Muscle layer of duodenum (tissue), 2 donors: ENCODE measurements at regions not wholly inside any gene's neighbourhood (a gene's known extent, or its start where the extent isn't known, plus 50 kb on each side); places are given as distances from the start of the nearest gene placed in this dataset.

ENCODE experiments used
- H3K27ac ChIP-seq: one replicate; pipeline ENCODE4 v1.7.0; 2013; ENCODE audit warnings: mild to moderate bottlenecking, low read length
- H3K27me3 ChIP-seq: one replicate; pipeline ENCODE4 v1.7.0; 2013; ENCODE audit warnings: low read depth, mild to moderate bottlenecking, control low read depth, low read length
- H3K36me3 ChIP-seq, 2 donors: one replicate each; pipeline ENCODE4 v1.7.0; 2013; ENCODE audit warnings: low read length in 2 of 2, control low read depth in 1 of 2, mild to moderate bottlenecking in 1 of 2; ENCODE audit not compliant: insufficient read depth in 2 of 2, control insufficient read depth in 1 of 2
- H3K4me1 ChIP-seq, 2 donors: one replicate each; pipeline ENCODE4 v1.7.0; 2013; ENCODE audit warnings: low read length in 2 of 2, mild to moderate bottlenecking in 2 of 2, control low read depth in 1 of 2, moderate library complexity in 1 of 2; ENCODE audit not compliant: insufficient read depth in 2 of 2, control insufficient read depth in 1 of 2
- H3K4me3 ChIP-seq, 2 donors: one replicate each; pipeline ENCODE4 v1.7.0; 2013; ENCODE audit warnings: low read length in 2 of 2, low read depth in 1 of 2, mild to moderate bottlenecking in 1 of 2
- H3K9me3 ChIP-seq, 2 donors: one replicate each; pipeline ENCODE4 v1.7.0; 2013; ENCODE audit warnings: low read length in 2 of 2, control low read depth in 1 of 2, mild to moderate bottlenecking in 1 of 2; ENCODE audit not compliant: control insufficient read depth in 1 of 2
- donor health status: healthy.

GRCh38 chr16:86002178-86002900, 103.4 kb downstream of the IRF8 start:
- no peak overlapping the region for H3K27ac ChIP-seq
- H3K9me3 ChIP-seq = no peaks in the 10 kb centered on the region
- H3K4me3 ChIP-seq = no peak overlapping the region
- H3K27me3 ChIP-seq = no peaks in the 10 kb centered on the region
- no peaks in the 10 kb centered on the region for H3K36me3 ChIP-seq
- H3K4me1 ChIP-seq = no peaks in the 10 kb centered on the region

- Histone ChIP-seq H3K4me1 (no peaks in the 10 kb centered on the region), H3K4me3 (no peak overlapping the region), H3K36me3 (no peaks in the 10 kb centered on the region), H3K27ac (no peak overlapping the region), H3K27me3 (no peaks in the 10 kb centered on the region), H3K9me3 (no peaks in the 10 kb centered on the region)
These were observed 108.6 kb downstream of the IRF8 start for GRCh38 chr16:86007524-86007923.

- H3K9me3 ChIP-seq = no peaks in the 10 kb centered on the region
- H3K4me1 ChIP-seq = no peaks in the 10 kb centered on the region
- H3K4me3 ChIP-seq = no peak overlapping the region
- H3K27ac ChIP-seq = no peak overlapping the region
- H3K36me3 ChIP-seq = no peaks in the 10 kb centered on the region
- H3K27me3 ChIP-seq = no peaks in the 10 kb centered on the region
These were observed 111.7 kb downstream of the IRF8 start for GRCh38 chr16:86010680-86011141.

- Histone ChIP-seq H3K4me3 (no peak overlapping the region), H3K9me3 (no peaks in the 10 kb centered on the region), H3K4me1 (peaks cover 0 to under 1% of the 10 kb centered on the region in 2 donors), H3K27ac (no peak overlapping the region), H3K36me3 (no peaks in the 10 kb centered on the region), H3K27me3 (no peaks in the 10 kb centered on the region)
These were observed 112.6 kb downstream of the IRF8 start for GRCh38 chr16:86011532-86011931.

GRCh38 chr16:86012221-86012620, 113.3 kb downstream of the IRF8 start:
- Histone ChIP-seq H3K27me3 (no peaks in the 10 kb centered on the region), H3K36me3 (no peaks in the 10 kb centered on the region), H3K9me3 (no peaks in the 10 kb centered on the region), H3K27ac (no peak overlapping the region), H3K4me1 (peaks cover 0 to 3% of the 10 kb centered on the region in 2 donors), H3K4me3 (no peak overlapping the region)

GRCh38 chr16:86013867-86014266, 114.9 kb downstream of the IRF8 start:
- no peak overlapping the region for H3K4me3 ChIP-seq
- no peaks in the 10 kb centered on the region for H3K27me3 ChIP-seq
- H3K9me3 ChIP-seq = no peaks in the 10 kb centered on the region
- H3K27ac ChIP-seq = no peak overlapping the region
- H3K4me1 ChIP-seq = peaks cover 4 to 16% of the 10 kb centered on the region in 2 donors
- H3K36me3 ChIP-seq = no peaks in the 10 kb centered on the region

- H3K4me3 ChIP-seq = no peak overlapping the region
- H3K9me3 ChIP-seq = peaks cover 3 to 5% of the 10 kb centered on the region in 2 donors
- no peaks in the 10 kb centered on the region for H3K27me3 ChIP-seq
- H3K36me3 ChIP-seq = no peaks in the 10 kb centered on the region
- H3K4me1 ChIP-seq = peaks cover 4 to 21% of the 10 kb centered on the region in 2 donors
- H3K27ac ChIP-seq = no peak overlapping the region
These were observed 116.6 kb downstream of the IRF8 start for GRCh38 chr16:86015606-86016005.

GRCh38 chr16:86016201-86016965, 117.4 kb downstream of the IRF8 start:
- Histone ChIP-seq H3K4me1 (peaks cover 4 to 21% of the 10 kb centered on the region in 2 donors), H3K4me3 (no peak overlapping the region), H3K27ac (no peak overlapping the region), H3K27me3 (no peaks in the 10 kb centered on the region), H3K9me3 (peaks cover 3 to 5% of the 10 kb centered on the region in 2 donors), H3K36me3 (no peaks in the 10 kb centered on the region)

GRCh38 chr16:86018071-86018470, 119.1 kb downstream of the IRF8 start:
- H3K4me3 ChIP-seq = no peak overlapping the region
- H3K9me3 ChIP-seq = peaks cover 7 to 9% of the 10 kb centered on the region in 2 donors
- peaks cover 4 to 21% of the 10 kb centered on the region in 2 donors for H3K4me1 ChIP-seq
- H3K36me3 ChIP-seq = no peaks in the 10 kb centered on the region
- no peaks in the 10 kb centered on the region for H3K27me3 ChIP-seq
- no peak overlapping the region for H3K27ac ChIP-seq

- H3K4me3 ChIP-seq = no peak overlapping the region
- H3K36me3 ChIP-seq = no peaks in the 10 kb centered on the region
- H3K9me3 ChIP-seq = peaks cover 9 to 10% of the 10 kb centered on the region in 2 donors
- H3K27me3 ChIP-seq = no peaks in the 10 kb centered on the region
- H3K27ac ChIP-seq = peak overlapping the region; percentile 64
- peaks cover 4 to 21% of the 10 kb centered on the region in 2 donors for H3K4me1 ChIP-seq
These were observed 119.5 kb downstream of the IRF8 start for GRCh38 chr16:86018487-86018886.

- Histone ChIP-seq H3K36me3 (no peaks in the 10 kb centered on the region), H3K27ac (peak overlapping the region; percentile 64), H3K27me3 (no peaks in the 10 kb centered on the region)
These were observed 120.0 kb downstream of the IRF8 start for GRCh38 chr16:86018941-86019340.

More at GRCh38 chr16:86018941-86019340, 120.0 kb downstream of the IRF8 start:
- H3K4me3 ChIP-seq = no peak overlapping the region
- H3K4me1 ChIP-seq = peaks cover 4 to 21% of the 10 kb centered on the region in 2 donors
- H3K9me3 ChIP-seq = peaks cover 9 to 10% of the 10 kb centered on the region in 2 donors
